H1 (cell line): ENCODE measurements at regions not wholly inside any gene's neighbourhood (a gene's known extent, or its start where the extent isn't known, plus 50 kb on each side); places are given as distances from the start of the nearest gene placed in this dataset.

Experiments used
- BCL11A ChIP-seq, 2 experiments: IDR thresholded peaks; one replicate each; pipeline ENCODE4 v1.6.1; 2011; ENCODE audit warnings: low read depth in 2 of 2, low read length in 2 of 2, mild to moderate bottlenecking in 2 of 2
- BRCA1 ChIP-seq: IDR thresholded peaks from 2 replicates; pipeline ENCODE4 v1.6.1; 2012; ENCODE audit warnings: low read depth, low read length, improper control_type of control experiment
- CHD1 ChIP-seq: IDR thresholded peaks from 2 replicates; pipeline ENCODE4 v1.6.1; 2012; ENCODE audit warnings: low read depth, low read length, improper control_type of control experiment
- KDM1A ChIP-seq: fragments of 200-600, 300-600 bp; sonication (generic); IDR thresholded peaks from 2 replicates; pipeline ENCODE4 v1.7.1; 2016; ENCODE audit warnings: mild to moderate bottlenecking, low read length, borderline replicate concordance
- MAX ChIP-seq: IDR thresholded peaks from 2 replicates; pipeline ENCODE4 v1.6.1; 2012; ENCODE audit warnings: inconsistent platforms
- NANOG ChIP-seq: IDR thresholded peaks from 2 replicates; pipeline ENCODE4 v1.6.1; 2011; ENCODE audit warnings: low read length, low read depth, mild to moderate bottlenecking, inconsistent platforms; ENCODE audit not compliant: insufficient read depth, poor library complexity, severe bottlenecking
- RNF2 ChIP-seq: fragments of 200-900, 300-1000 bp; sonication (generic); IDR thresholded peaks from 2 replicates; pipeline ENCODE4 v1.7.1; 2016; ENCODE audit warnings: borderline replicate concordance, low read depth, mild to moderate bottlenecking, antibody characterized with exemption, low read length; ENCODE audit not compliant: poor library complexity, severe bottlenecking; ENCODE audit errors: missing control alignments
- TCF12 ChIP-seq: IDR thresholded peaks from 2 replicates; pipeline ENCODE4 v1.6.1; 2011; ENCODE audit warnings: low read depth, mild to moderate bottlenecking, low read length

DNA sequence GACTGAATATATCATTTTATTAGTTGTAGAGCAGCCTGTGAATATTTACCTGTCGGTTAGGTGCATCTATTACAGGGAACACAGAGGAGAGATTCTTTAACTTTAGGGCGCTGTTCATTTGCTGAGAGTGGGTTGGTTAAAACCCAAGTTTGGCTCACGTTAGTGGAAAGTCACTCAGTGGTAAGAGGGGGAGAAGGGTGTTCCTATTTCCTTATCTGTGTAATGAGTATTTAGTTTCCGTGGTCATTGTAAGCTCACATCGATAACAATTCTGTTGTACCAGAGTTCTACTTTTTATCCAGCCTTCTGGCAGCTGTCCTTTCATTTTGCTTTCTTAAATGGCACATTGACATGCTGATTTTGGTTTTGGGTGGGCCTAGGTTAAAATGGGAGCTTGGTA is 773.2 kb upstream of the ADAMTS5 start (continued):
- TF ChIP-seq KDM1A (no peak), MAX (no peak), TCF12 (no peak), RNF2 (no peak), BRCA1 (no peak), CHD1 (no peak), BCL11A (IDR thresholded peaks at IDR 0.05; ENCODE audit: low read depth in 2 of 2, low read length in 2 of 2) (no peak), NANOG (no peak)
- TF ChIP-seq, all 59 proteins: peak for 0
